RCC 7860 (cell line): ENCODE measurements at regions not wholly inside any gene's neighbourhood (a gene's known extent, or its start where the extent isn't known, plus 50 kb on each side); places are given as distances from the start of the nearest gene placed in this dataset.

Experiments
- DNase-seq: peaks from one replicate; pipeline ENCODE4 v3.0.0-alpha.2; 2015; ENCODE audit warnings: low spot score
- FAIRE-seq: peaks from 2 replicates; lab custom pipeline; 2012; peaks lifted over from hg19 to GRCh38; lab: Jason Lieb, UNC

- no peak for FAIRE-seq
- DNase-seq: no peak
Measured at GRCh38 chr1:234871039-234871709, 257.5 kb downstream of the TOMM20 start.

GRCh38 chr1:234870020-234870981 is 258.3 kb downstream of the TOMM20 start:
- no peak for FAIRE-seq

GRCh38 chr1:234869182-234870019 is 259.2 kb downstream of the TOMM20 start:
- no peak for DNase-seq
- no peak for FAIRE-seq

More at GRCh38 chr1:234870020-234870981, 258.3 kb downstream of the TOMM20 start:
- DNase-seq: no peak

GRCh38 chr1:234868296-234869147 is 258.5 kb upstream of the IRF2BP2 start:
- no peak for DNase-seq
- FAIRE-seq: no peak

- FAIRE-seq (peak; percentile 93), DNase-seq (peak; percentile 98)
Measured at GRCh38 chr1:234866007-234866866, 256.3 kb upstream of the IRF2BP2 start.

GRCh38 chr1:234865171-234866006 is 255.4 kb upstream of the IRF2BP2 start:
- DNase-seq (no peak), FAIRE-seq (no peak)

GRCh38 chr1:234864116-234864515 is 254.1 kb upstream of the IRF2BP2 start:
- no peak for FAIRE-seq
- DNase-seq: no peak

GRCh38 chr1:234863551-234863971 is 253.6 kb upstream of the IRF2BP2 start:
- peak; percentile 69 for DNase-seq
- FAIRE-seq: peak; percentile 71

- peak; percentile 82 for FAIRE-seq
- peak; percentile 89 for DNase-seq
Measured at GRCh38 chr1:234862944-234863515, 253.1 kb upstream of the IRF2BP2 start.

- no peak for FAIRE-seq
- no peak for DNase-seq
Measured at GRCh38 chr1:234862360-234862943, 252.5 kb upstream of the IRF2BP2 start.

GRCh38 chr1:234861761-234862160 is 251.8 kb upstream of the IRF2BP2 start:
- FAIRE-seq (no peak), DNase-seq (no peak)

GRCh38 chr1:234861024-234861620 is 251.1 kb upstream of the IRF2BP2 start:
- no peak for FAIRE-seq
- no peak for DNase-seq

GRCh38 chr1:234858722-234859121 is 248.7 kb upstream of the IRF2BP2 start:
- DNase-seq (no peak), FAIRE-seq (no peak)

- no peak for DNase-seq
- FAIRE-seq: no peak
Measured at GRCh38 chr1:234856845-234857245, 246.9 kb upstream of the IRF2BP2 start.

- no peak for FAIRE-seq
Measured at GRCh38 chr1:234855851-234856250, 245.9 kb upstream of the IRF2BP2 start.

GRCh38 chr1:234854645-234855039 is 244.7 kb upstream of the IRF2BP2 start:
- no peak for FAIRE-seq

More at GRCh38 chr1:234855851-234856250, 245.9 kb upstream of the IRF2BP2 start:
- DNase-seq: no peak

More at GRCh38 chr1:234854645-234855039, 244.7 kb upstream of the IRF2BP2 start:
- no peak for DNase-seq
